Keratinocyte (primary cell): ENCODE measurements at regions not wholly inside any gene's neighbourhood (a gene's known extent, or its start where the extent isn't known, plus 50 kb on each side); places are given as distances from the start of the nearest gene placed in this dataset.

Experiments used
- DNase-seq: peaks from one replicate; pipeline ENCODE4 v3.0.0-alpha.2; 2011; ENCODE audit warnings: low read depth, missing footprints, low spot score
- FAIRE-seq: peaks from 2 replicates; lab custom pipeline; 2011; peaks lifted over from hg19 to GRCh38; lab: Jason Lieb, UNC
- H2AFZ ChIP-seq: 2 replicates; pipeline ENCODE4 v1.6.0; 2012; ENCODE audit warnings: low read length, control low read depth, inconsistent platforms; ENCODE audit not compliant: control insufficient read depth
- H3K27ac ChIP-seq: 2 replicates; pipeline ENCODE4 v1.5.1; 2011; ENCODE audit warnings: low read length; ENCODE audit not compliant: control insufficient read depth, insufficient read depth
- H3K27me3 ChIP-seq: 3 replicates; pipeline ENCODE4 v1.6.0; 2011; ENCODE audit warnings: low read length; ENCODE audit not compliant: control insufficient read depth, insufficient read depth; ENCODE audit errors: extremely low read depth
- H3K36me3 ChIP-seq, 2 experiments: 2 replicates in 1 of 2; 3 replicates in 1 of 2; pipeline ENCODE4 v1.5.1; 2011; ENCODE audit warnings: low read length in 2 of 2, mild to moderate bottlenecking in 1 of 2; ENCODE audit not compliant: control insufficient read depth in 2 of 2, insufficient read depth in 2 of 2; ENCODE audit errors: extremely low read depth in 1 of 2
- H3K4me1 ChIP-seq: 3 replicates; pipeline ENCODE4 v1.5.1; 2011; ENCODE audit warnings: low read length; ENCODE audit not compliant: control insufficient read depth, insufficient read depth; ENCODE audit errors: extremely low read depth
- H3K4me2 ChIP-seq: 3 replicates; pipeline ENCODE4 v1.6.0; 2011; ENCODE audit warnings: low read depth, low read length; ENCODE audit not compliant: control insufficient read depth, insufficient read depth; ENCODE audit errors: extremely low read depth
- H3K4me3 ChIP-seq, 3 experiments: fragments of 200-600 bp in 1 of 3; sonication (generic) in 1 of 3; 2 replicates in 2 of 3; 3 replicates in 1 of 3; pipeline ENCODE4 v1.5.1; 2011 to 2016; ENCODE audit warnings: low read length in 3 of 3, mild to moderate bottlenecking in 3 of 3, control low read depth in 2 of 3, inconsistent platforms in 1 of 3, low read depth in 1 of 3, mixed read lengths in 1 of 3, mixed run types in 1 of 3, moderate library complexity in 1 of 3; ENCODE audit not compliant: control insufficient read depth in 2 of 3, insufficient read depth in 2 of 3; ENCODE audit errors: extremely low read depth in 1 of 3
- H3K79me2 ChIP-seq: 2 replicates; pipeline ENCODE4 v1.6.0; 2012; ENCODE audit warnings: low read length; ENCODE audit not compliant: control insufficient read depth, insufficient read depth
- H3K9ac ChIP-seq: 3 replicates; pipeline ENCODE4 v1.6.0; 2011; ENCODE audit warnings: low read length; ENCODE audit not compliant: control insufficient read depth, insufficient read depth; ENCODE audit errors: extremely low read depth
- H3K9me1 ChIP-seq: 3 replicates; pipeline ENCODE4 v1.6.0; 2011; ENCODE audit warnings: low read length; ENCODE audit not compliant: control insufficient read depth, insufficient read depth; ENCODE audit errors: extremely low read depth
- H3K9me3 ChIP-seq: 2 replicates; pipeline ENCODE4 v1.5.1; 2012; ENCODE audit warnings: low read depth, low read length; ENCODE audit not compliant: control insufficient read depth
- H4K20me1 ChIP-seq: 3 replicates; pipeline ENCODE4 v1.6.0; 2011; ENCODE audit warnings: low read length; ENCODE audit not compliant: control insufficient read depth, insufficient read depth; ENCODE audit errors: extremely low read depth
- EZH2 ChIP-seq: IDR thresholded peaks from one replicate; pipeline ENCODE4 v1.6.1; 2012; ENCODE audit warnings: inconsistent platforms, mild to moderate bottlenecking, low read length, moderate library complexity
- dilution Hi-C: fragments of 300-500 bp; cut with MboI; formaldehyde crosslinking; loops from one replicate; pipeline ENCODE4 v1.7.0; 2020; ENCODE audit warnings: low sequenced_read_pairs; ENCODE audit not compliant: extremely low pct_ligation_motif_present
- TF ChIP-seq, protein P1 (sequence below), 3 experiments: IDR thresholded peaks in 1 of 3; conservative IDR thresholded peaks in 1 of 3; optimal IDR thresholded peaks in 1 of 3; 2 replicates in 2 of 3; 3 replicates in 1 of 3; pipeline versions ENCODE3 to v1.5.1; 2011; ENCODE audit warnings: low read length in 3 of 3, mild to moderate bottlenecking in 3 of 3, moderate library complexity in 2 of 3, control low read depth in 1 of 3, inconsistent platforms in 1 of 3; ENCODE audit not compliant: insufficient read depth in 2 of 3; ENCODE audit errors: extremely low read depth in 1 of 3

DNA sequence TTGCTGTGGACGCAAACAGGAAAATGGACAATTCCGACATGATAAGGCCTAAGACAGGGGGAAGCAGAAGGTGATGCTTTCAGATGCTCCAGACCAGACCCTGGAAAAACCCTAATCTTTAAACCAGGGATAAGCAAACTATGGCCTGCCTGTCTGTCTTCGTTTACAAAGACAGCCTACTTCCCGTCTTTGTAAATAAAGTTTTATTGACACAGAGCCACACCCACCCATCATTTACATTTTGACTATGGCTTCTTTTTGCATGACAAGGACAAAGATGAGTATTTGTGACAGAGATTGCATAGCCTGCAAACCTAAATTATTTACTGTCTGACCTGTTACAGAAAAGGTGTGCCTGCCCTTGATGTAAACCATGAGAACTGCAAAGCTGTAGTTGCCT is 177.9 kb downstream of the WSCD1 start:
- Histone ChIP-seq H3K27ac (no peak overlapping the region), H3K27me3 (peaks cover 21% of the 10 kb centered on the region), H3K9ac (no peak overlapping the region), H3K9me1 (no peaks in the 10 kb centered on the region), H3K79me2 (no peaks in the 10 kb centered on the region), H3K4me2 (no peak overlapping the region), H2AFZ (no peak overlapping the region), H3K36me3 (no peaks in the 10 kb centered on the region), H3K4me1 (no peaks in the 10 kb centered on the region), H4K20me1 (no peaks in the 10 kb centered on the region), H3K9me3 (no peaks in the 10 kb centered on the region), H3K4me3 (no peak overlapping the region)
- TF ChIP-seq, protein P1, sequence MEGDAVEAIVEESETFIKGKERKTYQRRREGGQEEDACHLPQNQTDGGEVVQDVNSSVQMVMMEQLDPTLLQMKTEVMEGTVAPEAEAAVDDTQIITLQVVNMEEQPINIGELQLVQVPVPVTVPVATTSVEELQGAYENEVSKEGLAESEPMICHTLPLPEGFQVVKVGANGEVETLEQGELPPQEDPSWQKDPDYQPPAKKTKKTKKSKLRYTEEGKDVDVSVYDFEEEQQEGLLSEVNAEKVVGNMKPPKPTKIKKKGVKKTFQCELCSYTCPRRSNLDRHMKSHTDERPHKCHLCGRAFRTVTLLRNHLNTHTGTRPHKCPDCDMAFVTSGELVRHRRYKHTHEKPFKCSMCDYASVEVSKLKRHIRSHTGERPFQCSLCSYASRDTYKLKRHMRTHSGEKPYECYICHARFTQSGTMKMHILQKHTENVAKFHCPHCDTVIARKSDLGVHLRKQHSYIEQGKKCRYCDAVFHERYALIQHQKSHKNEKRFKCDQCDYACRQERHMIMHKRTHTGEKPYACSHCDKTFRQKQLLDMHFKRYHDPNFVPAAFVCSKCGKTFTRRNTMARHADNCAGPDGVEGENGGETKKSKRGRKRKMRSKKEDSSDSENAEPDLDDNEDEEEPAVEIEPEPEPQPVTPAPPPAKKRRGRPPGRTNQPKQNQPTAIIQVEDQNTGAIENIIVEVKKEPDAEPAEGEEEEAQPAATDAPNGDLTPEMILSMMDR (optimal IDR thresholded peaks at IDR 0.05 in 1 of 3, IDR thresholded peaks at IDR 0.05 in 1 of 3, conservative IDR thresholded peaks at IDR 0.05 in 1 of 3; ENCODE audit: extremely low read depth in 1 of 3, insufficient read depth in 2 of 3, low read length in 3 of 3): no peak
- no peak for TF ChIP-seq EZH2
- dilution Hi-C loops: no loop called here
- no peak for DNase-seq
- FAIRE-seq: no peak

DNA sequence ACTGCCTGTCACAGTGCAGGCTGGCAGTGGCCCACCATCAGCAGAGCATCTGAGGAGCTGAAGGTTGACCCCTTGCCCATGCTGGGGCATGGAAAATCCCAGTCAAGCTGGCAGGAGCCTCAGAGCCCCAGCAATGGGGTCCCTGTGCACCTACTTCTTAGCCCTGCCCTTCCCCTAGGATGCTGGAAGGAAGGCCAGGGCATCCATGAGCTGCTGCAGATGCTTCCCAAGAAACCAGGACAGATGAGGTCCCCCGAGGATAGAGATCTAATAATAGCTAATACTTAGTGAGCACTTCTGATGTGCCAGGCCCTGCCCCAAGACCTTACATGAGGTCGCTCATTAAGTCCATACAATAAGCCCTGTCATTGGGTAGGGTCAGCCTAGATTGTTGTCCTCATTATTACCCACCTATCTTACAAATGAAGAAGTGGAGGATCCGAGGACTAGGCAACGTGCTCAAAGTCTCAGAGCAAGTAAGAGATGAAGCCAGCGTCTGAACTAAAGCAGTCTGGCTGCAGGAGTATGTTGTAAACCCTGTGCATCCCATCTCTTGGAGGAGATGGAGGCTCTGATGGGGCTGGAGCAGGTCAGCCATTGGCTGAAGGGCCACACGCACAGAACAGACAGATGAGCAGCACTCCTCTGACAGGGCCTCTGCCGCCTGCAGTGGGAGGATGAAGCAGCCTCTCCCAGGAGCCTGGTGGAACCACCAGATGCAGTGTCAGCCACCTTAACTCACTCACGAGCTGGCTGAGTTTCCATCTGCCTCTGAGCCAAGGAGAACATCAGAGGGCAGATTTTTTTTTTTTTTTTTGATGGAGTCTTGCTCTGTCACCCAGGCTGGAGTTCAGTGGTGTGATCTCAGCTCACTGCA is 175.4 kb downstream of the WSCD1 start:
- H2AFZ ChIP-seq: no peak overlapping the region
- H3K36me3 ChIP-seq: no peaks in the 10 kb centered on the region
- dilution Hi-C loops: no loop called here
- no peak overlapping the region for H3K9ac ChIP-seq
- no peak overlapping the region for H3K4me3 ChIP-seq
- FAIRE-seq: no peak
- no peaks in the 10 kb centered on the region for H3K9me1 ChIP-seq
- no peaks in the 10 kb centered on the region for H3K9me3 ChIP-seq
- H3K79me2 ChIP-seq: no peaks in the 10 kb centered on the region
- H4K20me1 ChIP-seq: no peaks in the 10 kb centered on the region
- H3K4me1 ChIP-seq: no peaks in the 10 kb centered on the region
- no peak overlapping the region for H3K4me2 ChIP-seq
- TF ChIP-seq, protein P1 (optimal IDR thresholded peaks at IDR 0.05 in 1 of 3, IDR thresholded peaks at IDR 0.05 in 1 of 3, conservative IDR thresholded peaks at IDR 0.05 in 1 of 3; ENCODE audit: extremely low read depth in 1 of 3, insufficient read depth in 2 of 3, low read length in 3 of 3): no peak
- TF ChIP-seq EZH2: no peak
- no peak for DNase-seq
- H3K27ac ChIP-seq: no peak overlapping the region
- H3K27me3 ChIP-seq: peaks cover 40% of the 10 kb centered on the region
